ENCODE measurements at regions not wholly inside any gene's neighbourhood (a gene's known extent, or its start where the extent isn't known, plus 50 kb on each side); places are given as distances from the start of the nearest gene placed in this dataset.

DNA sequence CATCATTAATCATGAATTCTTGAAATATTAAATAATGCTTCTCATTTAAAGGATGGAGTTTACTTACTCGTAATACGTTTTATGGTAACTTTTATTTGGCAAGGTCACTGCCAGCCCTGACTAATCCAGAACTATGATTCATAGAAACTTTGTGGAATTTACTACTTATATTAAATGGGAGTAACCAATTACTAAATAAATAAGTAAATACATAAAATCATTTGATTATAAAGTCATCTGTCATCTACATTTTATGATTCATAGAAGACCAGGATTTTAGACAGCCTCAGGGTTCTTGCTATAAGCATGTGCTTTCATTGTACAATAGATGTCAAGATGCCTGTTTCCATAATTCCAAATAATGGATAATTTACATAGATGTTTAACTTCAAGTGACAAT, 611.1 kb downstream of the TBC1D4 start:
- H3K36me3 Mint-ChIP-seq = no peaks in the 10 kb centered on the region
- H3K27me3 Mint-ChIP-seq = no peaks in the 10 kb centered on the region
- ATAC-seq (ENCODE audit: low read depth) (no peak), DNase-seq (no peak)
- POLR2A ChIA-PET = no interaction called here
- H3K27ac Mint-ChIP-seq = no peak overlapping the region
- H3K4me1 Mint-ChIP-seq = no peaks in the 10 kb centered on the region
- peaks cover 4% of the 10 kb centered on the region for H3K9me3 Mint-ChIP-seq
- H3K4me3 Mint-ChIP-seq = no peak overlapping the region

DNA sequence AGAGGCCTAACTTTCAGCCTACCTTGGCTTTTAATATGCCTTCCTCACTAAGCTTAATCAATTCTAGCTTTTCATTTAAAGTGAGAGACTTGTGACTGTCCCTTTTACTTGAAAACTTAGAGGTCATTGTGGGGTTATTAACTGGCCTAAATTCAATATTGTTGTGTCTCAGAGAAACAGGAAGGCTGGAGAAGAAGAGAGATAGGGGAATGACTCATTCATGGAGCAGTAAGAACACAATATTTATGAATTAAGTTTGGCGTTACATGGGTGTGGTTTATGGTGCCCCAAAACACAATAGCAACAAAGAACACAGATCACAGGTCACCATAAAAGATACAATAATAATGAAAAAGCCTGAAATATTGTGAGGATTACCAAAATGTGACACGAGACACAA, 612.1 kb downstream of the TBC1D4 start:
- ATAC-seq (ENCODE audit: low read depth) (no peak), DNase-seq (no peak)
- Mint-ChIP-seq H3K36me3 (no peaks in the 10 kb centered on the region), H3K27ac (no peak overlapping the region), H3K9me3 (peaks cover 4% of the 10 kb centered on the region), H3K27me3 (no peaks in the 10 kb centered on the region), H3K4me3 (no peak overlapping the region), H3K4me1 (no peaks in the 10 kb centered on the region)
- POLR2A ChIA-PET = no interaction called here

DNA sequence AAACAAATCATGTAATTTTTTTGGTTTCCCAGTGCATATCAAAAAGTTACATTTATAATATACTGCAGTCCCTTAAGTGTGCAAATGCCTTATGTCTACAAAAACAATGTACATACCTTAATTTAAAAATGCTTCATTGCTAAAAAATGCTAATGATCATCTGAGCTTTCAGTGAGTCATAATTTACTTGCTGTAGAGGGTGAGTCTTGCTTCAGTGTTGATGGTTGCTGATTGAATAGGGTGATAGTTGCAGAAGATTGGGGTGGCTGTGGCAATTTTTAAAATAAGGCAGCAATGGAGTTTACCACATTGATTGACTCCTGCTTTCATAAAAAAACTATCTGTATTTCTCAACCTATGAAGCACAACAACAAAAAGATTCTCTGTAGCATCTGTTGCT, 613.9 kb downstream of the TBC1D4 start:
- H3K27me3 Mint-ChIP-seq = no peaks in the 10 kb centered on the region
- DNase-seq = no peak
- H3K27ac Mint-ChIP-seq = no peak overlapping the region
- POLR2A ChIA-PET = no interaction called here
- H3K4me1 Mint-ChIP-seq = no peaks in the 10 kb centered on the region
- H3K36me3 Mint-ChIP-seq = no peaks in the 10 kb centered on the region
- peaks cover 4% of the 10 kb centered on the region for H3K9me3 Mint-ChIP-seq
- no peak for ATAC-seq (ENCODE audit: low read depth)
- H3K4me3 Mint-ChIP-seq = no peak overlapping the region

DNA sequence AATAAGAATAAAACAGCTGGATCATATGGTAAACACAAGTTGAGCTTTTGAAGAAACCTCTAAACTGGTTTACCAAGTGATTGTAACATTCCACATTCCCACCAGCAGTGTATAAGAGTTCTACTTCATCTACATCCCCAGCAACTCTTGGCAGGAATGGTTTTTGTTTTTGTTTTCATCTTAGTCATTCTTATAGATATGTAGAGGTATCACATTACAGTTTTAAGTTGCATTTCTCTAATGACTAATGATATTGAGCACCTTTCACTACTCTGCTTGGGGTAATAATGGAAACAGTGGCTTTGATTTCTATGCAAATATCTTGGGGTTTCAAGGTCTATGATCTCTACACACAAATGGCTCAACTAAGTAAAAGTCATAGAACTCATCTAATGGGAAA, 614.5 kb downstream of the TBC1D4 start:
- ATAC-seq (ENCODE audit: low read depth) (no peak), DNase-seq (no peak)
- Mint-ChIP-seq H3K27me3 (no peaks in the 10 kb centered on the region), H3K27ac (no peak overlapping the region), H3K4me1 (no peaks in the 10 kb centered on the region), H3K9me3 (peaks cover 4% of the 10 kb centered on the region), H3K4me3 (no peak overlapping the region), H3K36me3 (no peaks in the 10 kb centered on the region)
- POLR2A ChIA-PET = no interaction called here

DNA sequence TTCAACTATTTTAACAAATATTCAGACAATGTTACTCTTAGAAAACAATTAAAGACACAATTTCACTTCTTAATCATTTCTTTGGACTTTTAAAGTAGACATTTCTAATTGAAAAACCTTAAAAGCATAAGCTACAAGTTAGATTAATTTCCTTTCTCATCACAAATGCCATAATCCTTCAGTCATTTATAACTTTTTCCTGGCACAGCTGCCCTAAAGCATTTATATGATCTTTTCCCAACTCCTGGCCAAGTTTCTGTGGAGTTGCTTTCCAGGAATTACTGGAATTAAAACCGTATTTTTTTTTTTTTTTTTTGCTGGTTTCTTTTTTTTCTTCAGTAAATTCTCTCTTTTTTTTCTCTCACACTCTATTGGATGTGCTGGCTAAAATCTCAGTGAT, 615.9 kb downstream of the TBC1D4 start:
- Mint-ChIP-seq H3K4me1 (no peaks in the 10 kb centered on the region), H3K9me3 (peaks cover 4% of the 10 kb centered on the region), H3K36me3 (no peaks in the 10 kb centered on the region), H3K27ac (no peak overlapping the region), H3K27me3 (no peaks in the 10 kb centered on the region), H3K4me3 (no peak overlapping the region)
- DNase-seq = no peak
- POLR2A ChIA-PET = no interaction called here
- no peak for ATAC-seq (ENCODE audit: low read depth)

DNA sequence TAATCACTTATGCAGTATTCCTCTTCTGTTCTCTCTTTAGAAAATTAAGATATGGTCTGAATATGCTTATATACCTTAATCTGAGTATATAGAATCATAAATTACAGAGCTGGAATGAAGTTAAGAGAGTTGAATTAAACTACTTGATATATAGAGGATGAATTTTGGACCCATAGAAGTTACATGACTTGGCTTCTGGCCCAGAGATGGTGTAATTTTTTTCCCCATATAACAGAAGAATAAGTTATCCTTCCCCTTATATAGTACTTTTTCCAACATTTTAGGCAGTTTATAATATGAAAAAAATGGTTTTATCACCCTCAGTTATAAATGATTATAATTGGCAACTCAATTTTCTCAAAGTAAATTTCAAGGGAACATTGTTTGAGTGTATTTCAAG, 616.3 kb downstream of the TBC1D4 start:
- DNase-seq (no peak), ATAC-seq (ENCODE audit: low read depth) (no peak)
- H3K9me3 Mint-ChIP-seq = peaks cover 4% of the 10 kb centered on the region
- no peaks in the 10 kb centered on the region for H3K27me3 Mint-ChIP-seq
- POLR2A ChIA-PET = no interaction called here
- no peak overlapping the region for H3K4me3 Mint-ChIP-seq
- no peak overlapping the region for H3K27ac Mint-ChIP-seq
- no peaks in the 10 kb centered on the region for H3K36me3 Mint-ChIP-seq
- no peaks in the 10 kb centered on the region for H3K4me1 Mint-ChIP-seq

DNA sequence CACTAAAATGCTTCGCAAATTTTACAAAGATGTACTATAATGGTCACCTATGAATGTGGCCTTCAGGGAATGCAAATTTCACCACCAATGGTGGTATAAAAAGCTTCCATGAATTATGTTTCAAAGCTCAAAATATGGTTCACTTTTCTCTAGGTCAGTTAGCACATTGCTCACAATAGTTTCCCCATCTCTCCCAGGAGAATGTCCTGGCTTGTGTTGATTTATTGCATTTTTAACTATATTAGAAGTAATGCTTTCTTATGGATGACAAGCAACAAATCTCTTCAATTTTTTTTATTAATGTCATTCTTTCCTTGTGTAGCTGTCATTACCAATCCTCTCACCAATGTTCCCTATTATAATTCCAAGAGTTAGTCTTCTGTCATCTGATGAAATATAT, 621.2 kb downstream of the TBC1D4 start:
- H3K4me1 Mint-ChIP-seq = no peaks in the 10 kb centered on the region

DNA sequence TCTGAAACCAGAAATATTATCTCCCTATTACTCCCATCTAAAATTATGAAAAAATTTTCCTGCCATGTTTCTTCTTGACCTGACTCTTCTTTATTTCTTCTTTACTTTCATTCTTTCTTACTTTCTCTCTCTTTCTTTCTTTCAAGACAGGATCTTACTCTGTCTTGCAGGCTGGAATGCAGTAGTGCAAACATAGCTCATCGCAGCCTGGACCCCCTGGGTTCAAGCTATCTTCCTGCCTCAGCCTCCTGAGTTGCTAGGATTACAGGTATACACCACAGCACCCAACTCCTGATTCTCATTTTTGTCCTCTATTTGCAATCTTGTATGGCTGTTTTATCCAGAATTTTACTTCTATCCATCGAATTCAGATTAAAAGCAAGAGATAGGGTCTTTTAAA, 631.1 kb downstream of the TBC1D4 start:
- no peak overlapping the region for H3K4me3 Mint-ChIP-seq
- no peaks in the 10 kb centered on the region for H3K4me1 Mint-ChIP-seq
- no peaks in the 10 kb centered on the region for H3K27me3 Mint-ChIP-seq
- DNase-seq = no peak
- no peaks in the 10 kb centered on the region for H3K9me3 Mint-ChIP-seq
- no peaks in the 10 kb centered on the region for H3K36me3 Mint-ChIP-seq
- no peak overlapping the region for H3K27ac Mint-ChIP-seq
- ATAC-seq (ENCODE audit: low read depth) = no peak
- POLR2A ChIA-PET = no interaction called here

More for the DNA sequence above, 621.2 kb downstream of the TBC1D4 start:
- Mint-ChIP-seq H3K27me3 (no peaks in the 10 kb centered on the region), H3K4me3 (no peak overlapping the region), H3K9me3 (peaks cover 2% of the 10 kb centered on the region), H3K27ac (no peak overlapping the region), H3K36me3 (no peaks in the 10 kb centered on the region)
- POLR2A ChIA-PET = no interaction called here
- ATAC-seq (ENCODE audit: low read depth) (no peak), DNase-seq (no peak)

DNA sequence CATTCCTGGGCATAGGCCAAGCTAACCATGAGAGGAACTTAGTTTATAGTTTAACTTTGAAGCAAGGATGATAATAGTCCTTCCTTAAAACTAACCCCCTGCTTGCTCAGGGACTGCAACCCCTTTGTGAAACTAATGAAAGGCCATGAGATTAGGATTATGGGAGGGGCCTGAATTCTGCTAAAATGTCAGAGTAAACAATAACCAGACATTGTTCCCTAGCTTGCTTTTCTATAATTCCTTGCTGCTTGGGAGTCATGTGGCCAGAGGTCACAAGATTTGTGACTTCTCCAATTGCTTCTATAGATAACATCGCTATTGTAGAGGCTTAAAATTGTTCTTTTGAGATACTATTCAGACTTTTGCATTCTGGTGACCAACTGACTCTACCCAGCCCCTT, 634.0 kb downstream of the TBC1D4 start:
- H3K27me3 Mint-ChIP-seq = peaks cover 2% of the 10 kb centered on the region
- no peak overlapping the region for H3K27ac Mint-ChIP-seq
- no peaks in the 10 kb centered on the region for H3K36me3 Mint-ChIP-seq
- DNase-seq (no peak), ATAC-seq (ENCODE audit: low read depth) (no peak)
- POLR2A ChIA-PET = no interaction called here
- H3K9me3 Mint-ChIP-seq = no peaks in the 10 kb centered on the region
- no peak overlapping the region for H3K4me3 Mint-ChIP-seq
- H3K4me1 Mint-ChIP-seq = no peaks in the 10 kb centered on the region

DNA sequence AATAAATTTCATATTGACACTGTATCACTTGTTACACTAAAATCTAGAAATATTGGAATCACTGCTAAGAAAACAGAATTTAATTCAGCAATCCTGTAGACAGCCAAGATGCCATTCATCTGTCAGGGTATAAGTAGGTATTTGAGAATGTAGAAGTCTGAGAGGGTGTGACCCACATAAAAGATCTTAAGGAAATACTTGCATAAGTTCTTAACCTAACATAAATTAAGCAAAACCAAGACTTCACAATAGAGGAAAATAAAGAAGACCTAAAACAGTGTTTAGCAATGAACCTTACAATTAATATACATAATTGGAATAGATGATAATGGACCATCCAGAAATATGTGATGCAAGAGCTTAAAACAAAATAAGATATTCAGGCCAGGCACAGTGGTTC, 636.2 kb downstream of the TBC1D4 start:
- no peaks in the 10 kb centered on the region for H3K36me3 Mint-ChIP-seq
- no peaks in the 10 kb centered on the region for H3K9me3 Mint-ChIP-seq
- H3K4me3 Mint-ChIP-seq = no peak overlapping the region
- DNase-seq = no peak
- H3K4me1 Mint-ChIP-seq = no peaks in the 10 kb centered on the region
- POLR2A ChIA-PET = no interaction called here
- no peak for ATAC-seq (ENCODE audit: low read depth)
- H3K27me3 Mint-ChIP-seq = peaks cover 2% of the 10 kb centered on the region
- H3K27ac Mint-ChIP-seq = no peak overlapping the region

DNA sequence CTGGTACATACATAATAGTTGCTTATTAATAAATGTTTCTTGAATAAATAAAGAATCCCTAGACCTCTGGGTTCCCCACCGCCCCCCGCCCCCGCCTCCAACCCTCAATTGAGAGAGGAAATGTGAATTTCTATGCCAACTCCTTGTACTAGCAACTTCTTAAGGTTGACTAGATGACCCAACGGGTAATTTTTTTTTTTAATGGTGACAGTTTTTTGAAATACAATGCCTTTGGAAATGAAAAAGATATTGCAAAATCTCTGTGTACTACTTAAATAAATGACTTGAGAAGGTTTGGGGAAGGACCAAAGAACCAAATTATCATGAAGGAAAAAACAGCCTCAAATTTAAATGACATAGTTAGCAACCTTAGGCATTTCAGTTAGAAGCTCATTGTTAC, 640.3 kb downstream of the TBC1D4 start:
- ATAC-seq (ENCODE audit: low read depth) = no peak
- Mint-ChIP-seq H3K27me3 (peaks cover 2% of the 10 kb centered on the region), H3K9me3 (no peaks in the 10 kb centered on the region), H3K27ac (no peak overlapping the region), H3K36me3 (no peaks in the 10 kb centered on the region), H3K4me3 (no peak overlapping the region), H3K4me1 (no peaks in the 10 kb centered on the region)
- DNase-seq = no peak
- POLR2A ChIA-PET = no interaction called here

DNA sequence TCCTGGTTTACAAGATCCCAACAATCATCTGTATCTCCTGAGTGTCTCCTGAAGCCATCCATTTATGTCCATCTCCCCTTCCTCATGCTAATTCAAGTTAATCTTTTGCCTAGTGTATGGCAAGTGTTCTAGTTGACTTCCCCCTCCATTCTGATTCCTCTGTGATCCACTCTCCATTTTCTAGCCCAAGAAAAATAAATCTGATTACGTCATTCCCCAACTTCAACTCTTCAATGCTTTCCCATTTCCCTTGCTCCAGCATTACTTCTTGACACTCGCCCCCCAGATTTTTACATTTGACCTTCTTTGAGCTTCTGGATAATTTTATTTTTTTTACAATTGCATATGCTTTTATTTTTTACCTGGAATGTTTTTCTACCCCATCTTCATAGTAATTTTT, 640.8 kb downstream of the TBC1D4 start:
- Mint-ChIP-seq H3K4me3 (no peak overlapping the region), H3K27ac (no peak overlapping the region), H3K9me3 (no peaks in the 10 kb centered on the region), H3K27me3 (peaks cover 2% of the 10 kb centered on the region), H3K4me1 (no peaks in the 10 kb centered on the region), H3K36me3 (no peaks in the 10 kb centered on the region)
- DNase-seq (no peak), ATAC-seq (ENCODE audit: low read depth) (no peak)
- POLR2A ChIA-PET = no interaction called here

DNA sequence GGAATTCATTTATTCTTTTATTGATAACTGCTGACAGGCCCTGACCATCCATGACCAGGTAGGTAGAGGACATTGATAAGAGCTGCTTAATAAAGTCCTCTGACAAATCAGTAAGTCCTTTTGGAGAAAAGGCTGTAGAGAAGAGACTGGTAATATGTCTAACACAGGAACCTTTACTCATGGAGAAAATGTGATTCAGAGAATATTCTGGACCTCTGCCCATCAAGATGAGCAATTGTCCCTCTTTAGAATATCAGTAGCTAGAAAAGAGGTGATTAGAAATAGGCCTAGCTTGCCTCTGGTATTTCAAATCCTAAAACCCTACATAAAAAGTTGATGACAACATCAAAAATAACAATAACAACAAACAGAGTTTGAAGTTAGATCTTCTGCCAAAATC, 642.3 kb downstream of the TBC1D4 start:
- H3K4me3 Mint-ChIP-seq = no peak overlapping the region
- POLR2A ChIA-PET = no interaction called here
- H3K27ac Mint-ChIP-seq = no peak overlapping the region
- ATAC-seq (ENCODE audit: low read depth) (no peak), DNase-seq (no peak)
- H3K36me3 Mint-ChIP-seq = no peaks in the 10 kb centered on the region
- no peaks in the 10 kb centered on the region for H3K9me3 Mint-ChIP-seq
- no peaks in the 10 kb centered on the region for H3K4me1 Mint-ChIP-seq
- H3K27me3 Mint-ChIP-seq = peaks cover 2% of the 10 kb centered on the region

DNA sequence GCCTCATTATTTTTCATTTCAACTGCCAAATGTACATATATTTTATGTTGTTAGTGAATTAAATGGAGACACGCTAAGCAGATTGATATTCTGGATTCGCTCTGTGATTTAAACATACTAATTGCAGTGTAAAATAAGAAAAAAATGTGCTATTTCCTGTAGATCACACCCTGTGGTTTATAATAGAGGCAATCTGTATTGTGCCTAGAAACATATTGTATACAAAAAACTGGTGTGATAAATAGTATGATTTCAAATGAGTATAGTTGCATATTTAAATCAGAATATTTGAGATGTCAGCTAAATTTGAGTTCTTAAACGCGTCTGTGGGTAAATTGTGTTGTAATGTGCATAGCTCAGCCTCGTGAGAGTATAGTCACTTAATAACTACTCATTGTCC, 643.9 kb downstream of the TBC1D4 start:
- no peaks in the 10 kb centered on the region for H3K36me3 Mint-ChIP-seq
- no peak overlapping the region for H3K4me3 Mint-ChIP-seq
- no peaks in the 10 kb centered on the region for H3K4me1 Mint-ChIP-seq
- no peak overlapping the region for H3K27ac Mint-ChIP-seq
- POLR2A ChIA-PET = no interaction called here
- no peaks in the 10 kb centered on the region for H3K27me3 Mint-ChIP-seq
- DNase-seq (no peak), ATAC-seq (ENCODE audit: low read depth) (no peak)
- no peaks in the 10 kb centered on the region for H3K9me3 Mint-ChIP-seq

DNA sequence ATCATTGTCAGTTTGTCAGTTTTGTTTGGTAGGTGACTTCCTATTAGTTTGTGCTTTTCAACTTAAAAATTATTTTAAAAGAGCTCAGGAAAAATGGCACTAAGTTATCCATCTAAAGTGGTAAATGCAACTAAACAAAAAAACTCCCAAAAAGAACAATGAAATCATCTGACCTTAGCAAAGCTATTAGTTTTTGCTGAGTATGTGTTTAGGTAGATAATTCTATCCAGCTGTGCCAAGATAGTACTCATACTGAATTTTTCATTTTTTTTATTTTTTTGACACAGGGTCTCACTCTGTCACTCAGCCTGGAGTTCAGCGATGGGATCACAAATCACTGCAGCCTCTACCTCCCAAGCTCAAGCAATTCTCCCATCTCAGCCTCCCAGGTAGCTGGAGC, 645.3 kb downstream of the TBC1D4 start:
- Mint-ChIP-seq H3K27me3 (no peaks in the 10 kb centered on the region), H3K4me1 (no peaks in the 10 kb centered on the region), H3K27ac (no peak overlapping the region), H3K9me3 (no peaks in the 10 kb centered on the region), H3K4me3 (no peak overlapping the region), H3K36me3 (no peaks in the 10 kb centered on the region)
- POLR2A ChIA-PET = no interaction called here
- DNase-seq = no peak
- no peak for ATAC-seq (ENCODE audit: low read depth)

Measured in activated naive CD8-positive, alpha-beta T cell treated with anti-CD3 and anti-CD28 coated beads, Interleukin-2, amount 10 ng/mL, durations not matched to agents 7 days and 5 days (primary cell).